Activated T-cell treated with anti-CD3 and anti-CD28 coated beads, Interleukin-2, amount 50 U/mL, for 72 hours (primary cell): ENCODE measurements at regions not wholly inside any gene's neighbourhood (a gene's known extent, or its start where the extent isn't known, plus 50 kb on each side); places are given as distances from the start of the nearest gene placed in this dataset.

Experiments used
- ATAC-seq, 2 donors: fragments of 150-1000 bp; cut with Tn5 transposase; replicated peaks in 1 of 2; 2 replicates each; pipeline ENCODE4 v1.10.0; 2021; ENCODE audit warnings: moderate library complexity in 2 of 2, mild to moderate bottlenecking in 1 of 2
- DNase-seq, 2 donors: peaks; one replicate each; pipeline ENCODE4 v3.0.0; 2021 to 2022; ENCODE audit warnings: mixed read lengths in 1 of 2
- H3K27ac Mint-ChIP-seq: one replicate; pipeline ENCODE4 v1.8.0; 2022; ENCODE audit warnings: mild to moderate bottlenecking, moderate library complexity, mixed read lengths
- H3K27me3 Mint-ChIP-seq: one replicate; pipeline ENCODE4 v1.8.0; 2022; ENCODE audit warnings: low read depth, mixed read lengths
- H3K36me3 Mint-ChIP-seq, 2 donors: one replicate each; pipeline ENCODE4 v1.8.0; 2022; ENCODE audit warnings: mixed read lengths in 2 of 2, mild to moderate bottlenecking in 1 of 2; ENCODE audit not compliant: insufficient read depth in 2 of 2
- H3K4me1 Mint-ChIP-seq: one replicate; pipeline ENCODE4 v1.8.0; 2022; ENCODE audit warnings: low read depth, mixed read lengths
- H3K4me3 Mint-ChIP-seq, 2 donors: one replicate each; pipeline ENCODE4 v1.8.0; 2022; ENCODE audit warnings: mild to moderate bottlenecking in 2 of 2, mixed read lengths in 2 of 2, moderate library complexity in 2 of 2
- H3K9me3 Mint-ChIP-seq, 2 donors: one replicate each; pipeline ENCODE4 v1.8.0; 2022; ENCODE audit warnings: mixed read lengths in 2 of 2

- Mint-ChIP-seq H3K9me3 (no peaks in the 10 kb centered on the region), H3K36me3 (no peaks in the 10 kb centered on the region), H3K27me3 (no peaks in the 10 kb centered on the region), H3K27ac (no peak overlapping the region), H3K4me1 (no peaks in the 10 kb centered on the region), H3K4me3 (no peak overlapping the region)
- DNase-seq, result no peak
- ATAC-seq, result no peak
Observed at GRCh38 chr5:1748271-1748670, 51.4 kb downstream of the MRPL36 start.

DNA sequence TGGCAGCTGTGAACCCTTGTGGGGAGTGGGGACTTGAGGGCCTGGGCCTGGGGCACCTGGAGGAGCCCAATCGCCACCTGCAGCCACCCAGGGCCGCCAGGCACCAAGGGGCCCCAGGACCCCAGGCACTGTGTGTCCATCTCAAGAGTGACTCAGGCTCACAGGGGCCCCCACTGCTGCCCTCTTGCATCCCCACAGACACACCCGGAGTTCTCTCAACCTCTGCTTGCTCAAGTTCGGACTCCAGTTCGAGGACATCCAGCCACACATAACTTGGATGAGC is 51.9 kb downstream of the MRPL36 start:
- Mint-ChIP-seq H3K4me3 (no peak overlapping the region), H3K36me3 (no peaks in the 10 kb centered on the region), H3K27ac (no peak overlapping the region), H3K9me3 (no peaks in the 10 kb centered on the region), H3K4me1 (no peaks in the 10 kb centered on the region), H3K27me3 (no peaks in the 10 kb centered on the region)
- ATAC-seq (no peak), DNase-seq (no peak)

DNA sequence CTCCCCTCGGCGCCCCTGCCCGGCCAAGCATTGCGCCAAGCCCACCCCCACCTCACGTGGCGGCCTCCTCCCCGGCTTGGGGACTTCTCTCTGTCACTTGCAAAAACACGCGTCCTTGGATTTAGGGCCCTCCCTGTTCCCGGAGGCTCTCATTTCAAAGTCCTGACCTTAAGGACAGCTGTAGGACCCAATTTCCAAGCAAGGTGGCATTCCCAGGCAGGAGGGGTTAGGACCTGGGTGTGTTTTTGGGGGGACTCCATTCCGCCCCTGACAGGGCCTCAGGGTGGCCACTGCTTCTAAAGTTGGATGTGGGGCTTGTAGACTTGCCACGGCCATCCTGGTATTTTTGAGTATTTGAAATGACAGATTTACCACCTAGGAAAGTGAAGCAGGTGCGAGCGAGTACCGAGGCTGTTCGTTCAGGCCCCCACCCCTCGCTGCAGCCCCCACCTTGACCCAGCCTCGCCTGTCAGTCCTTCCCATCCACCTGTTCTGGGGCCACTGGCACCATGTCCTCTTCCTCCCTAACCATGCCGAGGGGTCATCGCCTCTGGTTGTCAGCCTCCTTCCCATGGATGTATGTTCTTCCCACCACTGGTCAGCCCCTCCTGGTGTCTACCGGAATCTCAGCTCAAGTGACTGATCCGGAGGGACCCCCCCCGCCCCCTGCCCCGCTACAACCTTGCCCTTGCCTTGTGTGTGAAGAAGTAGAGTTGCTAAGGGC is 52.4 kb downstream of the MRPL36 start:
- no peak for DNase-seq
- Mint-ChIP-seq H3K4me3 (no peak overlapping the region), H3K27ac (no peak overlapping the region), H3K27me3 (no peaks in the 10 kb centered on the region), H3K9me3 (peaks cover under 1 to 2% of the 10 kb centered on the region in 2 donors), H3K4me1 (no peaks in the 10 kb centered on the region), H3K36me3 (peaks cover 0 to under 1% of the 10 kb centered on the region in 2 donors)
- ATAC-seq, result no peak

GRCh38 chr5:1746371-1747078 is 53.1 kb downstream of the MRPL36 start:
- peaks cover 2 to 5% of the 10 kb centered on the region in 2 donors for H3K9me3 Mint-ChIP-seq
- ATAC-seq (no peak), DNase-seq (no peak)
- H3K27me3 Mint-ChIP-seq, result no peaks in the 10 kb centered on the region
- peaks cover 0 to 3% of the 10 kb centered on the region in 2 donors for H3K36me3 Mint-ChIP-seq
- H3K4me3 Mint-ChIP-seq, result no peak overlapping the region
- no peak overlapping the region for H3K27ac Mint-ChIP-seq
- no peaks in the 10 kb centered on the region for H3K4me1 Mint-ChIP-seq

DNA sequence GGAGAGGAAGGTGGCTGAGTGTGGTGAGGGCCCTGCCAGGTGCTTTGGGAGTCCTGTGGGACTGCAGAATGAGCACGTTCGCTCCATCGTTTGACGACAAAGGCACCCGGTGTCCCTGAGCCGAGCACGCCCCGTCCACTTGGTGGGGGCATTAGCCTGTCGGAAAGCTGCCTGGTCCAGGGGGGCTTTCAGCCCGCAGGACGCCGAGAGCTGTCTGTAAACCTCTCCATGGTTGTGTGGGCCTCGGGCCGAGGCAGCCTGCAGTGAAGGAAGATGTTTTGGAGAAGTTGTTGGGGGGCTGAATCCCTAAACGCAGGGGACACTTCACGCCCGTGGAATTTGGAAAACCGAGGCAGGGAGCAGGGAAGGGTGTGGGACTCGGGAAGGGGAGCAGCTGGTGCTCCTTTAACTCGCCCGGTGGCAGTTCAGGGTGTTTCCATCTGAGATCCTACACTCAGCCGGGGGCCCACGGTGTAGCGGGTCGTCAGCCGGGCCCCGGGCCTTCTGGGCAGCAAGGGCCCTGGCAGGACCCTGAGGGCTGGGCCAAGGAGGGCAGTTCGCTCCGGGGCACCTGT is 53.8 kb downstream of the MRPL36 start:
- peaks cover 1 to 4% of the 10 kb centered on the region in 2 donors for H3K36me3 Mint-ChIP-seq
- DNase-seq (no peak), ATAC-seq (no peak)

DNA sequence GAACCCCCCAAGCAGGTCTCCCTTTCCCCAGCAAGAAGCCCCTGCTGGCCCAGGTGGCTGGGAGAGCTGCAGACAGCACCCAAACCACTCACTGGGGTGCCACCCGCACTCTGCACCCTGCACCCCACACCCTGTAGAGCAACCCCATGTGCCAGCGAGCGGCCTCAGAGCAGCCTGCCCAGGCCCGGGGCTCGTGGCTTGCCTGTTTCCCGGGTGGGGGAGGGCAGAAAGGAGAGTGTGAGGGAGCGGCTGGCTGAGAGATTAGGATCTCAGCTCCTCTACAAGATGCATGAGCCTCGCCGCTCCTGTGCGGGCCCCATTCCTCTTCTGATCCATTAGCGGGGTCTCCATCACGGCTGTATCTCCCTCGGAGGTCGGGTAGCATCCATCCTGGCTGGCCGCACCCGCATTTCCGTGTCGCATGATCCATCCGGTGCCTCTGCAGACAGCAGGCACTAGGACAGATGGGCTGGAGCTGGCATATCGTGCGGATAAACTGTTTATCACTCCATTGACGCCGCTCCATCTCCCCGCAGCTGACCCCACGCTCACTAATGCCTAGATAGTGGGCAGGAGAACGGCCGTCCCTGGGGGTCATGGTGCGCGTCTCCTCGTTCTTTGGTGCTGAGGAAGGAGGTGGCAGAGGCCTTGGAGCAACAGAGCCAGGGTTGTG is 54.4 kb downstream of the MRPL36 start:
- Mint-ChIP-seq H3K4me3 (no peak overlapping the region), H3K9me3 (peaks cover 6 to 11% of the 10 kb centered on the region in 2 donors), H3K4me1 (no peaks in the 10 kb centered on the region), H3K27me3 (peaks cover 6% of the 10 kb centered on the region), H3K27ac (no peak overlapping the region), H3K36me3 (peaks cover 4 to 7% of the 10 kb centered on the region in 2 donors)
- no peak for DNase-seq
- no peak for ATAC-seq

More for the DNA sequence above, 53.8 kb downstream of the MRPL36 start:
- Mint-ChIP-seq H3K9me3 (peaks cover 3 to 7% of the 10 kb centered on the region in 2 donors), H3K27ac (no peak overlapping the region), H3K27me3 (peaks cover 1% of the 10 kb centered on the region), H3K4me1 (no peaks in the 10 kb centered on the region), H3K4me3 (no peak overlapping the region)

GRCh38 chr5:1744393-1745122 is 55.1 kb downstream of the MRPL36 start:
- H3K9me3 Mint-ChIP-seq, result peaks cover 6 to 11% of the 10 kb centered on the region in 2 donors
- peaks cover 7% of the 10 kb centered on the region for H3K27me3 Mint-ChIP-seq
- H3K27ac Mint-ChIP-seq, result no peak overlapping the region
- no peaks in the 10 kb centered on the region for H3K4me1 Mint-ChIP-seq
- no peak for DNase-seq
- no peak overlapping the region for H3K4me3 Mint-ChIP-seq
- ATAC-seq, result no peak
- peaks cover 6 to 7% of the 10 kb centered on the region in 2 donors for H3K36me3 Mint-ChIP-seq

- DNase-seq, result no peak
- ATAC-seq, result no peak
- no peaks in the 10 kb centered on the region for H3K4me1 Mint-ChIP-seq
- H3K9me3 Mint-ChIP-seq, result peaks cover 6 to 11% of the 10 kb centered on the region in 2 donors
- H3K36me3 Mint-ChIP-seq, result peaks cover 6 to 7% of the 10 kb centered on the region in 2 donors
- peaks cover 15% of the 10 kb centered on the region for H3K27me3 Mint-ChIP-seq
- no peak overlapping the region for H3K27ac Mint-ChIP-seq
- H3K4me3 Mint-ChIP-seq, result no peak overlapping the region
Observed at GRCh38 chr5:1743769-1744085, 55.9 kb downstream of the MRPL36 start.

- Mint-ChIP-seq H3K27ac (no peak overlapping the region), H3K4me1 (no peaks in the 10 kb centered on the region), H3K4me3 (no peak overlapping the region), H3K27me3 (peaks cover 18% of the 10 kb centered on the region), H3K9me3 (peaks cover 6 to 11% of the 10 kb centered on the region in 2 donors), H3K36me3 (peaks cover 6 to 7% of the 10 kb centered on the region in 2 donors)
- ATAC-seq (no peak), DNase-seq (no peak)
Observed at GRCh38 chr5:1743061-1743768, 56.4 kb downstream of the MRPL36 start.

GRCh38 chr5:1737790-1738405 is 61.7 kb downstream of the MRPL36 start:
- Mint-ChIP-seq H3K27ac (no peak overlapping the region), H3K27me3 (peaks cover 22% of the 10 kb centered on the region), H3K4me3 (no peak overlapping the region), H3K36me3 (peaks cover 6 to 7% of the 10 kb centered on the region in 2 donors), H3K4me1 (no peaks in the 10 kb centered on the region), H3K9me3 (peaks cover 6 to 11% of the 10 kb centered on the region in 2 donors)
- ATAC-seq (peak; percentile 72 to 79), DNase-seq (peak; percentile 38 to 57)

DNA sequence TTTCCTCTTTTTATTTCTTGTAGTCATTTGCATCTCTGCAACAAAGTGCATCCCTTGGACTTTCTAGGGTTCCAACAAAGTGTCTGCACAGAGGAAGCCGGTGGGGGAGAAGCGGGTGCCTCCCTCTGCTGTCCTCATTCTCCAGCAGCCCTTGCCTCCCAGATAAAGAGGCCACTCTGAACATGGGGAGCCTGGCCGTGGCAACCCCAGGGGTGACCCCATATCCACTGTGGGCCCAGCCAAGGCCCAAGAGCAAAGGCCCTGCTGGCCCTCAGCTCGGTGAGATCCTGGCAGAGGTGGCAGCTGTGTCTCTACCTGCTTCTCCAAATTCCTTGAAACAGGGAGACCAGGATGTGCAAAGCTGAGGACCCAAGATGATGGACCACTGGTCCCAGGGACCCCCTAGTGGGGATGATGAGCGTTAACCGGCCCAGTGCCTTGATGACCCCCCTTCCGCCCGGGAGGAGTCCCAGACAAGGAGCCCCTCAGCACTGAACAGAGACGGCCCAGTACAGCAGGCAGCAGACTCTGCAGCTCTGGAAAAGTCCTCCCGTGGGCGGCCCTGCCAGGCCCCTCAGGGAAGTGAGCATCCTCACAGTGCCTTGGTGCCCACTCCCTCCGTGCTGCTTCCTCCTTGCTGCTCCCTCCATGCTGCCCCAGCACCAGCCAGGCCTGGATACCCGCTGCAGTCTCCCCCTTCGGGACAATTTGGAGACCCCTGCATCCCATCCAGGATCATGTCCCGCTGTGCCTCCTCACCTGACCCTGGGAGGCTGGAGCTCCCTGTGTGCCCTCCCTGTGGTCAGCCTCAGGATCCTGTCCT is 62.5 kb downstream of the MRPL36 start:
- H3K27ac Mint-ChIP-seq, result no peak overlapping the region
- peaks cover 22% of the 10 kb centered on the region for H3K27me3 Mint-ChIP-seq
- ATAC-seq (no peak), DNase-seq (no peak)
- H3K4me1 Mint-ChIP-seq, result no peaks in the 10 kb centered on the region
- H3K9me3 Mint-ChIP-seq, result peaks cover 5 to 7% of the 10 kb centered on the region in 2 donors
- H3K4me3 Mint-ChIP-seq, result no peak overlapping the region
- peaks cover 6% of the 10 kb centered on the region in 2 donors for H3K36me3 Mint-ChIP-seq
